OCI-LY3 (cell line): ENCODE measurements at regions not wholly inside any gene's neighbourhood (a gene's known extent, or its start where the extent isn't known, plus 50 kb on each side); places are given as distances from the start of the nearest gene placed in this dataset.

ENCODE experiments used
- H2AFZ ChIP-seq: fragments of 200-600, 300-600 bp; shearing (Covaris generic); 2 replicates; pipeline ENCODE4 v1.6.0; 2014; ENCODE audit warnings: antibody characterized with exemption, low read depth, low read length
- H3K27ac ChIP-seq: fragments of 200-600, 300-600 bp; sonication (generic); 2 replicates; pipeline ENCODE4 v1.5.1; 2014; ENCODE audit warnings: mild to moderate bottlenecking, low read length, moderate library complexity, mixed read lengths
- H3K27me3 ChIP-seq: fragments of 200-600, 300-600 bp; sonication (generic); 2 replicates; pipeline ENCODE4 v1.6.1; 2014; ENCODE audit warnings: low read depth, low read length, mixed read lengths
- H3K36me3 ChIP-seq: fragments of 200-600, 300-600 bp; sonication (generic); replicated peaks from 2 replicates; pipeline ENCODE3; 2014; ENCODE audit warnings: low read depth, low read length, mixed read lengths
- H3K4me1 ChIP-seq: fragments of 300-600, 200-600 bp; sonication (generic); 2 replicates; pipeline ENCODE4 v1.6.1; 2014; ENCODE audit warnings: low read length, mixed read lengths
- H3K4me2 ChIP-seq: fragments of 200-600, 300-600 bp; sonication (generic); 2 replicates; pipeline ENCODE4 v1.6.1; 2014; ENCODE audit warnings: low read length, mixed read lengths
- H3K4me3 ChIP-seq: fragments of 300-600, 200-600 bp; sonication (generic); 2 replicates; pipeline ENCODE4 v1.5.1; 2014; ENCODE audit warnings: antibody characterized with exemption, mild to moderate bottlenecking, low read length, moderate library complexity
- H3K79me2 ChIP-seq: fragments of 300-600, 200-600 bp; shearing (Covaris generic); 2 replicates; pipeline ENCODE4 v1.6.1; 2014; ENCODE audit warnings: mild to moderate bottlenecking, low read length, mixed read lengths
- H3K9ac ChIP-seq: fragments of 300-600, 200-600 bp; shearing (Covaris generic); 2 replicates; pipeline ENCODE4 v1.6.0; 2014; ENCODE audit warnings: mild to moderate bottlenecking, low read length, moderate library complexity
- H3K9me3 ChIP-seq: fragments of 200-600, 300-600 bp; shearing (Covaris generic); 2 replicates; pipeline ENCODE4 v1.6.1; 2014; ENCODE audit warnings: low read length, mixed read lengths; ENCODE audit not compliant: insufficient read depth
- H4K20me1 ChIP-seq: fragments of 200-600, 300-600 bp; sonication (generic); 2 replicates; pipeline ENCODE4 v1.6.1; 2016; ENCODE audit warnings: low read length, mixed read lengths; ENCODE audit not compliant: insufficient read depth
- EZH2phosphoT487 ChIP-seq: fragments of 200-600 bp; shearing (Covaris generic); IDR thresholded peaks from 2 replicates; pipeline ENCODE4 v1.6.1; 2018; ENCODE audit warnings: antibody characterized with exemption, mixed run types, low read depth
- TF ChIP-seq, protein P1 (sequence below): fragments of 200-600, 300-600 bp; sonication (generic); IDR thresholded peaks from 2 replicates; pipeline ENCODE4 v1.5.1; 2014; ENCODE audit warnings: antibody characterized with exemption, low read length, low read depth

DNA sequence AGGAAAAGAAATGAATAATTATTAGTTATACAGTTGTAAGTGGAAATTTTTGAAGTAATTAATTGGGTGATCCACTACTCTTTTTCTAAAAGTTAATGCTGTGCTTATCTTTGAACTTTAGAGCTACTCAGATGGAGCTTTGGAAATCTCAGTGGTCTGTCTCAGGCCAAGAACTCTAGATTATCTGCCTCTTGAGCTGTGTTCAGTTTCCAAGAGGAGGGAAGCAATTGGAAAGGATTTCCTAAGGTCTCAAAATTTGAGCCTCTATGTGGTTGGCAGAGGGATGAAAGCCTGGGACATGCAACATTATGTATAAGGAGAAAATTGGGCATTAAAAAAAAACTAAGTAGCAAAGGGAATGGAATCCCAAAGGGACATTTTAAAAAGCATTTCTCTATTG is 334.0 kb upstream of the PRICKLE1 start:
- H3K79me2 ChIP-seq, result no peaks in the 10 kb centered on the region
- no peak overlapping the region for H3K4me3 ChIP-seq
- no peak overlapping the region for H3K27ac ChIP-seq
- TF ChIP-seq, protein P1, sequence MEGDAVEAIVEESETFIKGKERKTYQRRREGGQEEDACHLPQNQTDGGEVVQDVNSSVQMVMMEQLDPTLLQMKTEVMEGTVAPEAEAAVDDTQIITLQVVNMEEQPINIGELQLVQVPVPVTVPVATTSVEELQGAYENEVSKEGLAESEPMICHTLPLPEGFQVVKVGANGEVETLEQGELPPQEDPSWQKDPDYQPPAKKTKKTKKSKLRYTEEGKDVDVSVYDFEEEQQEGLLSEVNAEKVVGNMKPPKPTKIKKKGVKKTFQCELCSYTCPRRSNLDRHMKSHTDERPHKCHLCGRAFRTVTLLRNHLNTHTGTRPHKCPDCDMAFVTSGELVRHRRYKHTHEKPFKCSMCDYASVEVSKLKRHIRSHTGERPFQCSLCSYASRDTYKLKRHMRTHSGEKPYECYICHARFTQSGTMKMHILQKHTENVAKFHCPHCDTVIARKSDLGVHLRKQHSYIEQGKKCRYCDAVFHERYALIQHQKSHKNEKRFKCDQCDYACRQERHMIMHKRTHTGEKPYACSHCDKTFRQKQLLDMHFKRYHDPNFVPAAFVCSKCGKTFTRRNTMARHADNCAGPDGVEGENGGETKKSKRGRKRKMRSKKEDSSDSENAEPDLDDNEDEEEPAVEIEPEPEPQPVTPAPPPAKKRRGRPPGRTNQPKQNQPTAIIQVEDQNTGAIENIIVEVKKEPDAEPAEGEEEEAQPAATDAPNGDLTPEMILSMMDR, result no peak
- no peak for TF ChIP-seq EZH2phosphoT487
- H4K20me1 ChIP-seq, result no peaks in the 10 kb centered on the region
- H3K36me3 ChIP-seq, result no peaks in the 10 kb centered on the region
- no peaks in the 10 kb centered on the region for H3K27me3 ChIP-seq
- H2AFZ ChIP-seq, result no peak overlapping the region
- H3K9me3 ChIP-seq, result no peaks in the 10 kb centered on the region
- no peak overlapping the region for H3K9ac ChIP-seq
- H3K4me1 ChIP-seq, result no peaks in the 10 kb centered on the region
- no peak overlapping the region for H3K4me2 ChIP-seq

DNA sequence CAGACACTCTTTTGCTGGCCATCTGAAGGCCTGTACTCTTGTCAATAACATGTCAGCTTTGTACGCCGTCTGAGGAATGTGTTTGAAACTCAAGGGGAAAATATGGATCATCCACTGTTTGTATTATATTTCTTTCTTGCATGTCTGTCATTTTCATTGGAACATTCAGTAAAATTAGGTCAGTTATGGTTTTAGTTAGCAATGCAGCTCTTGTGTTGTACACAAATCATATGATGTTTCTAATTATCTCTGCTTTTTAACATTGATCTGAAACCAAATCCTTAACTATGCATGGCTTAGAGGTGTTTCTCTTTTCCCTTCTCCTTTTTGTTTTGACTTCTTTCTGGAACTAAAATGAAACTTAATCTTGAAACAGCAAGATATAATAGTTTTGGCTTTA is 333.6 kb upstream of the PRICKLE1 start:
- Histone ChIP-seq H3K4me2 (no peak overlapping the region), H4K20me1 (no peaks in the 10 kb centered on the region)
- TF ChIP-seq EZH2phosphoT487, result no peak
- TF ChIP-seq, protein P1, result no peak

DNA sequence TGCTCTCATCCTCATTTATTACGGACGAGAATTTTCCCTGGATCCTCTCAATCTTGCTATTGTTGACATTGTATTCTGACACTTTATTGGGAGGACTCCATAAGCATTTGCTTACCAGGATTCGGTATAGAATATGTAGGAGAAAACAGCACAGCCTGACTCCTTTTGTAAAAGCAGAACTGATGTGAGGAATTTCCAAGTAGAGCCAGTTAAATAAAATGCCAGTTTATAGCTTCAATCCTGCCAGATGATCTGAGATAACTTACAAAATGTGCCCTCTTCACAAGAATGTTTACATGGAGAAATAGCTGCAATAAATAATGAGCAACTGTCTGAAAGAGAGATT is 332.9 kb upstream of the PRICKLE1 start:
- no peak overlapping the region for H3K4me3 ChIP-seq
- no peaks in the 10 kb centered on the region for H3K79me2 ChIP-seq
- H2AFZ ChIP-seq, result no peak overlapping the region
- no peak overlapping the region for H3K4me2 ChIP-seq
- TF ChIP-seq, protein P1, result no peak
- TF ChIP-seq EZH2phosphoT487, result no peak
- no peaks in the 10 kb centered on the region for H3K4me1 ChIP-seq
- no peak overlapping the region for H3K9ac ChIP-seq
- H3K36me3 ChIP-seq, result no peaks in the 10 kb centered on the region
- H3K27me3 ChIP-seq, result no peaks in the 10 kb centered on the region
- no peaks in the 10 kb centered on the region for H3K9me3 ChIP-seq
- no peak overlapping the region for H3K27ac ChIP-seq
- no peaks in the 10 kb centered on the region for H4K20me1 ChIP-seq

More for the DNA sequence above, 333.6 kb upstream of the PRICKLE1 start:
- H3K9ac ChIP-seq, result no peak overlapping the region
- no peaks in the 10 kb centered on the region for H3K4me1 ChIP-seq
- H3K79me2 ChIP-seq, result no peaks in the 10 kb centered on the region
- no peaks in the 10 kb centered on the region for H3K27me3 ChIP-seq
- no peaks in the 10 kb centered on the region for H3K9me3 ChIP-seq
- no peak overlapping the region for H3K27ac ChIP-seq
- H2AFZ ChIP-seq, result no peak overlapping the region
- H3K4me3 ChIP-seq, result no peak overlapping the region
- no peaks in the 10 kb centered on the region for H3K36me3 ChIP-seq

DNA sequence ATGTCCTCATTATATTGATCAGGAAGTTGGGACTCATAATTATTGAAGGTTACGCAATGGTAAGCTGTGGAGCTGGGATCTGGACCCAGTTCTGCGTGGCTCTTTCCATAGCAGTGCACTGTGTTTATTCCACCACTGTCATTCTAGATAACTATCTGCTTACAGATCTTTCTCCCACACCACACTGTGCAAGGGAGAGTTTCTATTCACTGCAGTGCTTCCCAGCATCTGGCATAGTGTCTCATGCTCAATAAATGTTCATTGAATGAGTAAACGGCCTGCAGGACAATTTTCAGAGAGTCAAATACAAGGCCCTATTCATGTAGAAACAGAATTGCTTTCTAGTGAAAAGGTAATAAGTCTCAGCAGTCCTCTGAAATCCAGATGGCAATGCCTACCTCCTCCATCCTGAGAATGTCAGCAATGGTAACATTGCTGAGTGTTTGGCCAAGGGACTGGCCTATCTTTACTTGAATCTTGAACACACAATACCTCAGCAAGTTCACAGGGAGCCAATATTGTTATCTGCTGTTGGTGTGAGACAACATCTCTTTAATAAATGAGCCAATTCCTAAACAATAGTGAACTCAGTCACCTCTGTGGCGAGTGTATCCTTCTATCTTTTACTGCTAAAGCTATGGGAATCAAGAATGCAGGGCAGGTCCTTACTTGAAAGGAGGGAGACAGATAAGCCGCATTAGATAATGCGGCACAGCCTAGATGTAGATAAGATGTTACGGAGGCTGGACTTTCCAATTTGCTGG is 332.4 kb upstream of the PRICKLE1 start:
- Histone ChIP-seq H3K27me3 (no peaks in the 10 kb centered on the region), H4K20me1 (no peaks in the 10 kb centered on the region), H3K4me3 (no peak overlapping the region), H3K4me2 (no peak overlapping the region), H3K9me3 (no peaks in the 10 kb centered on the region), H2AFZ (no peak overlapping the region), H3K9ac (no peak overlapping the region), H3K4me1 (no peaks in the 10 kb centered on the region), H3K36me3 (no peaks in the 10 kb centered on the region), H3K27ac (no peak overlapping the region), H3K79me2 (no peaks in the 10 kb centered on the region)
- TF ChIP-seq, protein P1, result no peak
- TF ChIP-seq EZH2phosphoT487, result no peak
